SIG-M5 (cell line): ENCODE measurements at regions not wholly inside any gene's neighbourhood (a gene's known extent, or its start where the extent isn't known, plus 50 kb on each side); places are given as distances from the start of the nearest gene placed in this dataset.

Source experiments
- DNase-seq: peaks from one replicate; lab custom pipeline; 2025; lab: John Stamatoyannopoulos, UW

DNA sequence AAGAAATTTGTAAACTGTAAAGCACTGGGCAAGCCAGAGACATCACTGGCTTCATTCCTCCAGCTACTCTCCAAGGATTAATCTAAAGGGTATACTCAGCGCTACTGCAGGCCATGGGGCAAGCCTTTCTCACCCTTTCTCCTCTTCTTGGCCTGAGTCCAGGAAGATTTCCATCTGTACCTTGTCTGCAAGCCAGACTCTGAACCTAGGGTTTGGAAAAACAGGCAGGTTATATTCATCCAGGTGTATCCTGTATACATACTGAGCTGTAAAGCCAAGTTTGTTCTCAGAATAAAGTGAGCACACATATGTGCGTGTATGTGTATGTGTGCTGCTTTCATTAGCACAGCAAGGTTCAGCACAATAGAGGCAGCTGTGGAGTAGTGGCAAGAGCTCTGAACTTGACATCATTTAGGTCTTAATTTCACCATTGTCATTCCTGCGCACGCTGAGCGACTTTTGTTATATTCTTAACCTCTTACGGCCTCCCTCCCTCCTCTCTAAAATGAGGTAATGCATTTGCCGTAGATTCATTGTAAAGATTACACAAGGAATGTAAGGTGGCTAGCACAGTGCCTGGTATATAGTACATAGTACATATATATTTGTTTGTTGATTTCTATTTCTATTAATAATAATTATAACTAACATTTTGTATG, 128.1 kb upstream of the JUN start:
- no peak for DNase-seq

DNA sequence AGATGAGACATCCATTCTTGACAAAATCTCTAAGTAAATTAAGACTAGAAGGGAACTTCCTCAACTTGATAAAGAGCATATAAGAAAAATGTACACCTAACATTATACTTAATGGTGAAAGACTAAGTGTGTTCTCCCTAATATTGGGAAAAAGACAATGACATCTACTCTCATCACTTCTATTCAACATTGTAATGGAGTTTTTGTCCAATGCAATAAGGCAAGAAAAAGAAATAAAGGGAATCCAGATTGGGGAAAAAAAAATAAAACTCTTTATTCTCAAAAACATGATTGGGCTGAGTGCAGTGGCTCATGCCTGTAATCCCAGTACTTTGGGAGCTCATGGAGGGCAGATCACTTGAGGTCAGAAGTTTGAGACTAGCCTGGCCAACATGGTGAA, 131.1 kb upstream of the JUN start:
- DNase-seq: no peak

DNA sequence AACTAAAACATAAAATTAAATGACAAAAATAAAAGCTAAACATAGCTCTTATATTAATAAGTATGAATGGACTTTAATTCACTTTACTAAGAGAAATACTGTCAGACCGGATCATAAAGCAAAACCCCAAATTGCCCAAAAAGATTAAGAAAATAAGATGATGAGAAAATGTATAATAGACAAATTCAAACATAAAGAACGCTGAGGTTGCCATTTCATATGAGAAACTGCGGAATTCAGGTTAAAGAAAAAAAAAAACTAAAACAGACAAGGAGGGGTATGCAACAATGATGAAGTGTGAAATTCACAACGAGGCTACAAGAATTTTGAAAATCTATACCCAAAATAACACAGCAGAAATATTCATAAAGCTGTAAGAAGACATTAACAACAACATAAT, 133.6 kb upstream of the JUN start:
- no peak for DNase-seq

DNA sequence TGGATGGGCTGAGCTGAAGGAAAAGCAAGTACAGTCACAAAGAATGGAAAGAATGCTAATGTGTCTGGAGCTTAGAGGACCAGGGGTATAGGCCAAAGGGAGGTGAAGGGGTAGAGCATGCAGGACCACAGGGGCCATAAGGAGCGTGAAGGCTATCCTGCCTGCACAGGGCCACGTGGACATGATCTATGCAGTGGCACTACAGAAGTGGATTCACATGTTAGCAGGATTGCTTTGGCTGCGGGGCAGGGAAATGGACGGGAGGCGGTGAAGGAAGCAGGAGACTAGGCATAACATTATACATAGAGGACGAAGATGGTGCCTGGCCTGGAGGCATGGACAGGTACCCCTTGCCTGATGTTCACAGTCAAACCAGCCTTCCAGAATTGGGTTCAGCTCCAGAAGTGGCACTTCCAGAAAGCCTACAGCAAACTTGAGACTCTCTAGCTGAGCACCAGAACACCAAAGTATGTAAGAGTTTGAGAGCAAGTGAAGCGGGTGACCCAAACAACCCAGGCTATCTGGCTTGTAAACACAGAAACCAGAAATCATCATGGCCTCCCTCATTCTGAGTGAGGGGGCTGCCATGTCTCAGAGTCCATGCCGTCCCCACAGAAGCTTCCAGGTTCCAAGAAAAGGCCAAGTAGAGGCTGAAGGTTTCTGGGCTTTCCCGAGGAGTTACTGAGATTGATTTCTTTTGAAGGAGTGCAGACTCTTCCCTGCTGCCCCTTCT, 135.5 kb upstream of the JUN start:
- DNase-seq: no peak

DNA sequence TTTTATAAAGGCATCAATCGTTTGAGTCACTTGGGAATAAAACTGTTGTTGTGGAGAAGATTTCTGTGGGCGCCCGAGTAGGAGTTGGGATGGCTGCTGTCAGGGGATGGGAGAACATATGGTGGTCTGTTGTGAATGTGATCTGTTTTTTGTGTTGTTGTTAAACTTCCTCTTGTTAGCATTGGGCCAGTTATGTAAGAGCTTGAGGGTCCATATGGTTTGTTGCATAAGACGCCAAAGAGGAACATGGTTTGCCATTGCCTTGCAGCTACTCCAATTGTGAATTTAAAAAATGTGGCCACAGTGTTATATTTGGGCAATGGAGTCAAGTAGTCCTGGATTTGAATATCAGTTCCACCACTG, 136.1 kb upstream of the JUN start:
- DNase-seq: no peak

DNA sequence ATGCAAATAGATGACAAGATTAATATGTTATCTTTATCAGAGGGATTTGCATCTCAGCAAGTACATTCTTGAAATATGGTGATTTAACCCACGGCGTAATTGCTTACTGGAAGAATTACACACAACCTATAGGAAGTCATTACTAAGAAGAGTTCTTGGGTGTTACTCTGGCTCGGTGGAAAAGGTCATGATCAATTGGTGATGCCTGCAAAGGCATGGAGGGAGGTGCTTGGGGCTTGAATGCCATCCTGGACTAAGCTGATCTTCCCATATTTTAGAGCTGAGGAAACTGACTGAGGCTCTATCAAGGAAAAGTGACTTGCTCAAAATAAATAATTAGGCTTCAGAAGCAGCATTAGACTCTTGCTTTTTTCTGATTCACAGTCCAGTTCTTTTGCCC, 137.5 kb upstream of the JUN start:
- no peak for DNase-seq

DNA sequence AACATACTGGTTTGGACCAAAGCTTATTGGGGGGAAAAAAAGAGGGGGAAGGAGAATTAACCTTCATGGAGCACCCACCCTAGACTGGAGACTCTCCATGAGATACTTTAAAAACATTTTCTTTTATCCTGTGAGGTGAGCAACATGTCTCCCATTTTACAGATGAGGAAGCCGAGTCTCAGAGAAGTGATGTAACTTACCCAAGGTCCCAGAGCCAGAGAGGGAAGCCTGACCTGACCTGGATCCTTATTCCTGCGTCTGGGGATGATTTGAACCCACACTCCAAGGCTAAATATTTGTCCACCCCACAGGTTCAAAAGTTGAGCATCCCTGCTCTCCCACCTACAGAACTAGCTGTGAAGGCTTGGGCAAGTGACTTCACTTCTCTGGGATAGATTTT, 137.9 kb upstream of the JUN start:
- DNase-seq: no peak

DNA sequence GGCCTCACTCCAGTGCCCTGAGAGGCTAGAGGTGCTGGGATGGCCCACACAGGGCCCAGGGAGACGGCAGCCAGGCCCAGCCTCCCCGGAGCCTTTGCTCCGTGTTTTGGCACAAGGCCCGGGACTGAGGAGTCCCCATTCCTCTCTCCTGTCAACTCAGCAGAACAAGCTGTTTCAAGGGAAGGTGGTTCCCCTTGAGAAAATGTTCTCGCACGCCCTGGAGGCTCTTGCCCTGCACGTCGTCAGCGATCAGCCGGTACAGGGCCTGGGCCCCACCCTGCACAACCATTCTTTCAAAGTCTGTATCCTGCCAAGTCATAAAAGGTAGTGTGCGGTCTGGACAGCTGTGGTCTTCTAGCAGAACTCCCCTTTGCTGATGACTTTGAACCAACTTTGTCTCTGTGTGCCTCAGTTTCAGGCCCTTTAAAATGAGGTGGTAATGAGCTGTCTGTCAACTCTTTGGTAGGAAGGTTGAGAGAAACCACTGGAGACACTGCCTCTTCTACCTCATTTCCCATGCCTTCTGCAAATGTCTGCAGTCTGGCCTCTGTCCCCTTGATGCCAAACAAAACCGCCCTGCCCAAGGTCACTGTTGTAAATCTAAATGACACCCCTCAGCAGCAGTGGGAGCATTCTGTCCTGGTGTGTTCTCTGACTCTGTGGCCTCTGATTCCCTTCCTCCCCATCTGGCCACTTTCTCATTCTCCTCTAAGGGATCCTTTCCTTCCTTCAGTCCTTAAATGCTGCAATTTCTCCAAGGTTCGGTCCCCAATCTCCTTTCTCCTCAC, 138.6 kb upstream of the JUN start:
- DNase-seq: no peak

DNA sequence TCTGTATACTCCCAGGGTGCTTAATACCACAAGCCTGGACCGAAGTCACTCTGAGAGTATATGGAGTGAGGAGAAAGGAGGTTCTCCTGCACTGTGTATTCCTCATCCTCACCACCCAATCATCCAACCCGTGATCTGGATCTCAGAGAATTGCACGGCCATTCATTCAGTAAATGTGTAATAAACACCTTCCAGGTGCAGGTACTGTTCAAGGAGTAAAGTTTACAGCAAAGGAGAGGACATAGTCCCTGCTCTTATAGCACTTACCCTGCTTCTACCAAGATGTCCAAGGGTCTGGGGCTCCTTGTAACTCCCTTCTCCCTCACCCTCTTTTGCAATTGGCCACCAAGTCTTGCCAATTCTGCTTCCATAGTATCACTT, 139.2 kb upstream of the JUN start:
- no peak for DNase-seq

DNA sequence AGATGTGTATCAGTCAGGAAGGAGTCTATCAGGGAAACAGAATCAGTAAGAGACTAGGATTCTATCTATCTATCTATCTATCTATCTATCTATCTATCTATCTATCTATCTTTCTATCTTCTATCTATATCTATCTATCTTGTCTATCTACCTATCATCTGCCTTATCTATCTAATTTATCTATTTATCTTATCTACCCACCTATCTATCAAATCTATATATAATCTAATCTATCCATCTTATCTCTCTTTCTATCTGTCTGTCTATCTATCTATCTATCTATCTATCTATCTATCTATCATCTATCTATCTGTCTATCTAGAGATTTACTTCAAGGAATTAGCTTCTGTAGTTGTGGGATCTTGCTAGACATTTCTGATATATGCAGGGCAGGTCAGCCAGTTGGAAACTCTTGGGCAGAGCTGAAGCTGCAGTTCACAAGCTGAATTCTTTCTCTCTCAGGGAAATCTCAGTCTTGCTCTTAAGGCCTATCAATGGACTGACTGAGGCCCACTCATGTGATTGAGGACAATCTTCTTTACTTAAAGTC, 140.2 kb upstream of the JUN start:
- no peak for DNase-seq

DNA sequence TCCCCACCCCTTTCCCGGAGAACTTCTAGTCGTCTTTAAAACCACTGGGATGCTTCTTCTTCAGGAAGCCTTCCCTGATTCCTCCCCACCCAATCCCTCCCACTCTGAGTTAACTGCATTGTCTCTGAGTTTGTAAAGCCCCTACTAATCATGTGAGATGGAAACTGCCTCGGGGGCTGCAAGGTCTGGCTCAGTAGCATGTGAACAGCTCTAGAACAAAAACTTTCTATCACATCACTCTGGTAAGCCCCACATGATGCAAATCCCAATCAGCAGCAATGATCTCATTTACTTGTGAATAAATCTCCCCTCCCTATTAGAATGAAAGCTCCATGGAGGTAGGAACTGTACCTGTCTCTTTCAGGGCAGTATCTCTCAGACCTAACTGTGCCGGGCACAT, 141.0 kb upstream of the JUN start:
- DNase-seq: no peak

DNA sequence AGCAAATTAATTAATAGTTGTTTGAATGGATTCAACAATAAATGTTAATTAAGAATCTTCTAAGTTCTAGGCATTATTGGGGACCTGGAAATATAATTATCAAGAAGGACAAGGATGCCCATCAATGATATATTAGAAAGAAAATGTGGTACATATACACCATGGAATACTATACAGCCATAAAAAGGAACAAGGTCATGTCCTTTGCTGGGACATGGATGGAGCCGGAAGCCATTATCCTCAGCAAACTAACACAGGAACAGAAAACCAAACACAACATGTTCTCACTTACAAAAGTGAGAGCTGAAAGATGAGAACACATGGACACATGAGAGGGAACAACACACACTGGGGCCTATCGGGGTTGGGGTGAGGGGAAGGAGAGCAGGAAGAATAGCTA, 141.4 kb upstream of the JUN start:
- DNase-seq: no peak

DNA sequence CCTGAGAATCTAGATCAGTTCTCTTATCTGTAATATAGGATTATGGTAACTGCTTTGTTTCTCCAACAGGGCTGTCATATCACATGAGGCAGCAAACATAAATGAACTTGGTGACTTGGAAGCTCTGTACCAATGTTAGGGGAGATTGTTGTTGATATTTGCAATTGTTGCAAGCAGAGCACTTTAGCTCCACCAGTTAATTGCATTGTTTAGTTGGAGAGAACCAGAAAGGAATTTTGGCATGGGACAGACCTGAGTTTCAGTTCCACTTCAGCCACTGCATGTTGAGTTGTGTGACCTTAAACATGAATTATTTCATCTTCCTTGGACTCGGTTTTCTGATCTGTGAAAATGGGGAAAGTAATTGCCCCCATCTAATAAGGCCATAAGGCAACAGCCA, 142.3 kb upstream of the JUN start:
- no peak for DNase-seq

DNA sequence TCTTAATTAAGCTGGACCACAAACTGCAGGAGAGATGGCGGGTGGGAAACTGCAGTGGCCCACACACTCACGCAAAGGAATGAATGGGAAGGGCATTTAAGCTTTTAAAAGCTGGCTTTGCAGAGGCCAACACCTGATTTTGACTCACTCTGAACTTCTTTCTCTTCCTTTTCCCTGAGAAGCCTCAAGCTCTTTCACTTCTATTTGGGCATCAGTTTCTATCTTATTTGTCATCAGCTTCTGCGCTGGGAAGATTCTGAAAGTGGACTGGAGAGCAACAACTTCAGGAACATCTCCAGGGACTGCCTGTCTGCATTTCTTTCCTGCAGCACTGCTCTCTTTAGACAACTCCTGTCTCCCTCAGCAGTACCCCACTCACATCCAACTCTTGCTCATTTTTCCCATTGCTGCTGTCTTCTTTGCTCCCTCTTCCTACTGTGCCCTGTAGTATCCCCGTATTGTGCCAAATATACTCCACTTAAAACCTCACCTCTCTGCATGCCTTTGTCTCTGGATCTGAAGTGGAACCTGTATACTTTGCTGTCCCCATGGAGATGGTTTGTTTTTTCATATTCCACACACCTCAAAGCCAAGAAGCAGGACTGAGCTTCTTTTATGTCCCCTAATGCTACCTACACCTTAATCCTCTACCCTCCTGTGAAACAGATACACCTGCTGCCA, 143.3 kb upstream of the JUN start:
- DNase-seq: no peak

DNA sequence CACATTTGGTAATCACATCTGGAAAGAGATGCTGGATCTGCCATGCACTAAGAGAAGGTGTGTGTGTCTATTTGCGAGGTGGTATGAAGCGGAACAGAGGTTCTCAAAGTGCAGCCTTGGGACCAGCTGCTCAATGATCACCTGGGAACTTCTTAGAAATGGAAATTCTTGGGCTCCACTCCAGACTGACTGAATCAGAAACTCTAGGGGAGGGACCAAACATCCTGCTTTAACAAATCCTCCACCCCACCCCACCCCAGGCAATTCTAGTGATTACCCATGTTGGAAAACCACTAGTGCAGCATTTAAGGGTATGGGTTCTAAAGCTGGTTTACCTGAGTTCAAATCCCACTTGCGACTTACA, 143.9 kb upstream of the JUN start:
- no peak for DNase-seq

DNA sequence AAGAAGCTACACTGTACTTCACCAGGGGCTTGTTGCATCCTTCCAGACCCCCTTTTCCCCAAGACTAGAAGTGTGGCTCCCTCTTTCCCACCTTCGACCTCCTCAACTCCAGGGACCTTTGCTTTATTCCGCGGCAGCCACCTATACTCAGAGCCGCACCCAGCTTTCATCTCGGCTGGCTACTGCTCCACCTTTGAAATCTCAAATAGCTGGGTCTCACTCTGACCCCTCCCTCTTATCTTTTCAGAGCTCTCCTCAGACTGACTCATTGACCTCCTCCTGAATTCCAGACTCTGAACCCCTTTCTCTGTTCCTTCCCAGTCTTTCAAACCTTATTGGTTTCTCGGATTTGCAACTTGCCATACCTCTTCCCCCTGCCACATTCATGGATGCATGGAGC, 144.7 kb upstream of the JUN start:
- DNase-seq: no peak

DNA sequence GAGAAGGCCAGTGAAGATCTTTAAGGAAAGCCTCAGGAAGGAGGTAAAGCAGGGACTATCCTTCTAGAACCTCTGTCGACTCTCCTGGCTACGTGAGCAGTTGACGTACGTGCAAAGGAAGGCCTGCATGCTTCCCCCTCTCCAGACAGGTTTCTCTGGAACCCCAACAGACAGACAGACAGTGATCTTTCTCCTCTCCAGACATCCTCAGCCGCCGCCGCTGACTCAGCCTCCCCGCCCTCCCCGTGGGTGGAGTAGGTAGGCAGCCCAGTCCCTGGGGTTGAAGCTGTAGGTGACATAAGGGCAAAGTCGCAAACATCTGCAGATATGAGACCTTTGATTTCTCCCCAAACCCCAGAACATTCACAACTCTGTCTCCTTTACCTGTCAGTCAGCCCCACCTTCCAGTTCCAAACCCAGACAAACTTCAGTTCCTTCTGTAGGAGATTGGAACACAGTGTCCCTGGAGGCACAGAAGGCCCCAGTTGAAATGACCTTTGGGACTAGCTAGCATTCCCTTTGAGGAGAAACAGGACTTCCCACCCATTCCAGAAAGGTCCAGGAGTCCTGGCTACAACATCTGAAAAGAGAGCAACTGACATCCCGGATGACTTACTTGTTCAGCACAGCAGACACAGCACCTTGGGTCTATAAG, 146.0 kb upstream of the JUN start:
- no peak for DNase-seq

DNA sequence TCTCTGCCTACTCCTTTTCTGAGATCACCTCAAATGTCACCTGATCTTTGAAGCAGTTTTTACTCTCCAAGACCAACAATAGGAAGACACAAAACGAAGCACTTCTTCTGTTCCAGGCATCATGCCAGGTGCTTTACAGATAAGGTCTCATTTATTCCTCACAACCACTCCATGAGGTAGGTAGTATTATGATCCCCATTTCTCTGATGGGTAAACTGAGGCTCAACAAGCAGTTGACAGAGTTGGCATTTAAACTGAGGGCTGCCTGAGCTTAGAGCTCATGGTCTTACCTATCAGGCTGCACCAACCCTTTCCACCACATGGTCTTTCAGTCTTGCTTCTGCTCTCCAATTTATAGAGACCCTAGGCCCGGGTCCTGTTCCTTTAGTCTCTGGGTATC, 147.2 kb upstream of the JUN start:
- no peak for DNase-seq

DNA sequence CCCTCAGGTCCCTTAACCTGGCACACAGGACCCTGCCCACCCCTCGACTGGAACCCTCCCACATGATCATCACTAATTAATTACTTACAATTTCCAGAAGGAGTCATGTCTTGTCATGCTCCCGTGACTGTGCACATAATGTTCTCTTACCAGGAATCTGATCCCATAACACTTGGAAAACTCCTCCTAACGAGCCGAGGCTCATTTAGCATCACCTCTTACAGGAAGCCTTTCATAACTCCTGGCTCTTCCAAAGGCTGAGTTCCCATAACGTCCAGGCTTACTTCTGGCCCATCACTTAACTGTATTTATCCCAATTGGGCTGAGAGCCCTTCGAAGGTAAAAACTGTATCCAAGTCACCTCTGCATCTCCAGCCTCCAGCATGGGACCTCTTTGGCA, 147.9 kb upstream of the JUN start:
- no peak for DNase-seq

DNA sequence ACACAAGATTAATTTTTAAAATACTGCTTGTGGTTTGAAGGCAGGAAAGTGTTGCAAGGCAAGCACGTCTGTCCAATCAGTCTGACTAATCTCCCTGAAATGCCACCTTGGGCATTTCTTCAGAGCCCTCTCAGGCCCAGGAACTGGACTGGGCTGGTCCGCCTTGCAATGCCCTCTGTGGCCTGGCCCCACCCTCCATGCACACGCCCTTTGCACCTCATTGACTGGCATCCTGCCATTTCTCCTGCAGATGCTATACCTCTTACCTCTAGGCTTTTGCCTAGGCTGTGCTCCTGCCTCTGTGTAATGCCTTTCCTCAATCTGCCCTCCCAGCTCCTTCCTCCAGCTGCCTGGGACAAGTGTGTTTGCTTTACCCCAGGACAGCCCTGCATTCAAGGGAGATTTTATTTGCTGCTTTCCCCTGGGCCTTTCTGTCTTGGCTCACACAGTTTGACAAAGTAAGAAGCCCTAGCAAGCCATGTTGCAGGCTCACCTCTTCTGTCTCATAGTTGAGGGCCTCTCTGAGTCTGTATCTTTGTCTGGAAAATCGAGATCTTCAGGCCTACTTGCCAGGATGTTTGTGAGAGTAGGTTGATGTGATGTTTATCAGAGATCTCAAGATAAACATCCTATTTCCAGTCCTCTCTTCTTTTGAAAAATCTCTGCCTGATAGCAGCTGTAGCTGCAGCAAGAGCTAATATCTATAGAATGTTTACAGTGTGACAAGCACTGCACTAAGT, 149.2 kb upstream of the JUN start:
- DNase-seq: no peak

DNA sequence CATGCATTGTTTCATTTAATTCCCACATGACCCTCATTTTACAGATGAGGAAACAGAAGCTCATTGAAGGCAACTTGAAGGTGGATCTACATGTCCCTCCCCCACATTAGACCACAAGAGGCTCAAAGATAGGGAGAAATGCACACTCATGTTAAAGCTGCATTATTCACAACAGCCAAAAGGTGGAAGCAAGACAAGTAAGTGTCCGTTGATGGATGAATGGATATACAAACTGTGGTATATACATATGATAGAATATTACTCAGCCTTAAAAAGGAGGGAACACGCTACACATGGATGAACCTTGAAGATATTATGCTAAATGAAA, 149.7 kb upstream of the JUN start:
- DNase-seq: no peak

DNA sequence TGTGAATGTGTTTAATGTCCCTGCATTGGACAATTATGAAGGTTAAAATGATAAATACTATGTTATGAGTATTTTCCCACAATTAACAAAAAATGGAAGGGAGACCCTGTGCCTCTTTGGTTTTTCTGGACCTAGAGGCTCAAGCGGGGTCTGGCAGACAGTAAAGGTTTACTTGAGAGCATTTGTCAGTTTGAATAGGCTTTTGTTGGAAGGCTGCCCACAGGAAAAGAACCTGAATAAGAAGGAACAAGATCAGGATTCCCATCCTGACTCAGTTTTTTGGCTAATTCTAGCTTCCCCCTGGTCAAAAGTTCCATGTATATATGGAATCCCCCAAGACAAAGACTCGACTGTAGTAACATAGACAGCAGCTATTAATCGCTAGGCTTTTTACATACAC, 150.9 kb upstream of the JUN start:
- no peak for DNase-seq
